AG04450 (cell line): ENCODE measurements at regions not wholly inside any gene's neighbourhood (a gene's known extent, or its start where the extent isn't known, plus 50 kb on each side); places are given as distances from the start of the nearest gene placed in this dataset.

Source experiments
- CTCF ChIA-PET: fragments of 300-600, 350-600 bp; formaldehyde crosslinking; extraction: SDS; loops from one replicate; lab custom pipeline; 2022; ENCODE audit warnings: antibody characterized with exemption, inconsistent platforms; lab: Charles Lee
- POLR2A ChIA-PET: fragments of 350-600 bp; formaldehyde crosslinking; extraction: SDS; loops from one replicate; lab custom pipeline; 2021; ENCODE audit warnings: antibody characterized with exemption, inconsistent platforms; lab: Yijun Ruan, JAX
- DNase-seq: peaks from one replicate; pipeline ENCODE4 v3.0.0-alpha.2; 2011; ENCODE audit warnings: low read depth, low spot score
- H3K27ac ChIP-seq: one replicate; pipeline ENCODE4 v1.5.1; 2012; ENCODE audit warnings: low read depth, low read length, control low read depth
- H3K27me3 ChIP-seq: one replicate; pipeline ENCODE4 v1.6.0; 2012; ENCODE audit warnings: low read length; ENCODE audit not compliant: control insufficient read depth, insufficient read depth
- H3K4me3 ChIP-seq: 2 replicates; pipeline ENCODE4 v1.5.1; 2011; ENCODE audit warnings: mild to moderate bottlenecking, low read depth, low read length, control low read depth
- H3K9me3 ChIP-seq: 2 replicates; pipeline ENCODE4 v1.5.1; 2012; ENCODE audit warnings: low read length; ENCODE audit not compliant: control insufficient read depth, insufficient read depth
- CTCF ChIP-seq: IDR thresholded peaks from 2 replicates; pipeline ENCODE4 v1.5.1; 2011; ENCODE audit warnings: low read depth, low read length, control low read depth, inconsistent platforms

DNA sequence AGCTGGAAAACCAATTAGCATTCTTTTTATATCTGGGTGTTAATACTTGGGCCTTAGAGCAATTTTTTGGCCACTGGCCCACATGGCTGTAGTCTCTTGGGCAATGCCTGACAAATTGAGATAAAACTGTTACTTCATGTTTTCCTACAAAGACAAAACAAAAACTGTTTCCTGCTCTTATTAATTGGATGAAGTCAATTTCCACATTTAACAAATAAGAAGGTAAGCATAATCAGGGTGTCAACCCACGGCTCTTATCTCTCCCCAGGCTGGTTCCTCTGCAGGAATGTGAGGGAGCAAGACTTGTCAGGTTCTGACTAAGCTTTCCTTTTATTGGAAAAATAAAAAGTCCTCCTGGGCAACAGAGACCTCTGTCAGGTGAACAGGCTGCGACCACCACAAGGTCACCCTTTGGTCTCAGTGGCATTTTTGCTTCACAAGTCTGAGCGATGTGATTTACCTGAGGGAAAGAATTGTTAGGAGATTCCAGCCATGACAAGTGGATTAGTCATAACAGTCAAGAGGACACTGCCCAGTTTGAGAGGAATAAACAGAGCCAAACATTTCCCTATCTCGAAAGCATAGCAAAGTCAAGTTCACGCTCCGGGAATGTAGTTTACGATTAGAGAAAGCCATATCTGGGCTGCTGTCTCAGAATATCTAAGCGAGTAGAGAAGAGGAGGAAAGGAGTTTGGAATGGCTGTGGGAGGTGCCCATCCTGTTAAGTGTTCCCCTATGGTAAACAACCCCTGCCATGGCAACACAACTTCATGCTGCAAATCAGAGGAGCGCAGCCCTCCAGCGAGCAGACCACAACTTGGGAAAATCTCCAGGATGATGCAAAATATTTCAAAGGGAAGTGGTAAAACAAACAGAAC is 144.4 kb downstream of the TES start:
- CTCF ChIA-PET: interaction anchor here (0.7 to 1.4 kb wide), 7 partner anchors 15 to 237 kb away, joined by 3 to 4 read pairs (median 3); no protein-coding TSS in a partner anchor
- H3K27ac ChIP-seq: peak overlapping the region; percentile 96
- H3K27me3 ChIP-seq: no peaks in the 10 kb centered on the region
- peak; percentile 94 for DNase-seq
- H3K4me3 ChIP-seq: peak overlapping the region; percentile 44
- POLR2A ChIA-PET: interaction anchor here (1.0 to 1.4 kb wide), 5 partner anchors 17 to 172 kb away, joined by 3 to 13 read pairs (median 5); no protein-coding TSS in a partner anchor
- no peak for TF ChIP-seq CTCF
- H3K9me3 ChIP-seq: no peaks in the 10 kb centered on the region

DNA sequence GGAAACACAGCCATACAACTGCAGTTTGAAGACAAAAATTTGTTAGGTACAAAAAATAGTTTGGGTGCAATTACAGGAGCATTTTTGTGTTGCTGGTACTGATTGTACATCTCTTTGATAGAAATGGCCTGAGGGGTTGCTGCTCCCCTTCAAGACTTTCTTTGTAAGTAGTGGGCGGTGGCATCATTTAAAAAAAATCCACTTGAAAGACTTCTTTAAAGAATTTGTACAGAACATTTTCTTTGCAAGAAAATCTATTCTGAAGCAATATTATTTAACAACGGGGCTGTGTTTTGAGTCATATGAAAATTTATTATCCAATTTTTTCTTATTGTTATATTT is 144.1 kb upstream of the CAV2 start:
- no peak for TF ChIP-seq CTCF
- no peaks in the 10 kb centered on the region for H3K27me3 ChIP-seq
- no peaks in the 10 kb centered on the region for H3K9me3 ChIP-seq
- ChIA-PET POLR2A (no interaction called here), CTCF (no interaction called here)
- H3K4me3 ChIP-seq: peak overlapping the region; percentile 44
- no peak for DNase-seq
- H3K27ac ChIP-seq: peak overlapping the region; percentile 96

- DNase-seq: no peak
Observed at GRCh38 chr7:116356333-116356965, 143.1 kb upstream of the CAV2 start.

DNA sequence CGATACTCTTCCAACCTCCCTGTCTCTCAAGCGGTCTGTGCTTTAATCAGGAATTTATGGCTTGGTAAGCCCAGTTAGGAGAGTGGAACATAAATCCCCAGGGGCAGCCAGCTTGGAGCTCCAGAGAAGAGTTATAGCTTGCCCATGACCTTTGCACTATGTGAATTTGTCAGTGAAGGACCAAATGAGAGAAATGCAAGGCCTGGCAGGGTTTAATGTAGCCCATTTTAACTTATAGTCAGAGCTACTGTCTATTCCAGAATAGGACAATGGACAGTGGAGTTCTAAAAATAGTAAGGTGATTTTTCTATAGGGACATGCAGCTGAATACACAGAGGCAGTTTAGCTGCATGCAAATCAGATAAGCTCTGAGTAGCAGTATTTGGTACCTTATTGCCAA is 142.6 kb upstream of the CAV2 start:
- CTCF ChIA-PET: interaction anchor here (1.0 to 1.6 kb wide), 2 partner anchors 10 to 97 kb away, joined by 3 to 4 read pairs; no protein-coding TSS in a partner anchor
- no peaks in the 10 kb centered on the region for H3K9me3 ChIP-seq
- no peaks in the 10 kb centered on the region for H3K27me3 ChIP-seq
- H3K27ac ChIP-seq: no peak overlapping the region
- no peak overlapping the region for H3K4me3 ChIP-seq
- TF ChIP-seq CTCF: no peak
- POLR2A ChIA-PET: no interaction called here
- no peak for DNase-seq

More at GRCh38 chr7:116356333-116356965, 143.1 kb upstream of the CAV2 start:
- no peak for TF ChIP-seq CTCF
- H3K27me3 ChIP-seq: no peaks in the 10 kb centered on the region
- POLR2A ChIA-PET: no interaction called here
- no peaks in the 10 kb centered on the region for H3K9me3 ChIP-seq
- H3K4me3 ChIP-seq: no peak overlapping the region
- CTCF ChIA-PET: interaction anchor here (1.6 kb wide), 1 partner anchor 10 kb away, joined by 4 read pairs; no protein-coding TSS in a partner anchor
- H3K27ac ChIP-seq: peak overlapping the region; percentile 11
